ENCODE measurements at regions not wholly inside any gene's neighbourhood (a gene's known extent, or its start where the extent isn't known, plus 50 kb on each side); places are given as distances from the start of the nearest gene placed in this dataset.
A peak's percentile ranks its signal among the peaks of the same experiment; 100 is the strongest.

- no peak for DNase-seq
- intact Hi-C loops (cut with micrococcal nuclease), result no loop called here
- no peak for ATAC-seq
Measured at GRCh38 chr11:120021391-120021953, 116.4 kb downstream of the TRIM29 start.

GRCh38 chr11:120020981-120021380 is 116.9 kb downstream of the TRIM29 start:
- intact Hi-C loops (cut with micrococcal nuclease), result no loop called here

GRCh38 chr11:120020486-120020885 is 117.4 kb downstream of the TRIM29 start:
- ATAC-seq, result no peak
- no peak for DNase-seq
- intact Hi-C loops (cut with micrococcal nuclease), result no loop called here

More at GRCh38 chr11:120020981-120021380, 116.9 kb downstream of the TRIM29 start:
- DNase-seq (no peak), ATAC-seq (no peak)

- no peak for ATAC-seq
- intact Hi-C loops (cut with micrococcal nuclease), result no loop called here
- no peak for DNase-seq
Measured at GRCh38 chr11:120019191-120019590, 118.7 kb downstream of the TRIM29 start.

GRCh38 chr11:120017582-120018150 is 120.2 kb downstream of the TRIM29 start:
- DNase-seq (no peak), ATAC-seq (no peak)
- intact Hi-C loops (cut with micrococcal nuclease), result no loop called here

- ATAC-seq (peak; percentile 91), DNase-seq (peak; percentile 70)
- intact Hi-C loops (cut with micrococcal nuclease), result no loop called here
Measured at GRCh38 chr11:120013325-120014250, 124.3 kb downstream of the TRIM29 start.

GRCh38 chr11:120012245-120012644 is 125.7 kb downstream of the TRIM29 start:
- DNase-seq, result no peak
- intact Hi-C loops (cut with micrococcal nuclease), result no loop called here
- no peak for ATAC-seq

GRCh38 chr11:120011836-120012235 is 126.1 kb downstream of the TRIM29 start:
- intact Hi-C loops (cut with micrococcal nuclease), result no loop called here
- ATAC-seq (no peak), DNase-seq (no peak)

- no peak for DNase-seq
- intact Hi-C loops (cut with micrococcal nuclease), result no loop called here
- ATAC-seq, result no peak
Measured at GRCh38 chr11:120010775-120011174, 127.1 kb downstream of the TRIM29 start.

GRCh38 chr11:120009938-120010337 is 128.0 kb downstream of the TRIM29 start:
- intact Hi-C loops (cut with micrococcal nuclease), result no loop called here
- DNase-seq (no peak), ATAC-seq (peak; percentile 32)

DNA sequence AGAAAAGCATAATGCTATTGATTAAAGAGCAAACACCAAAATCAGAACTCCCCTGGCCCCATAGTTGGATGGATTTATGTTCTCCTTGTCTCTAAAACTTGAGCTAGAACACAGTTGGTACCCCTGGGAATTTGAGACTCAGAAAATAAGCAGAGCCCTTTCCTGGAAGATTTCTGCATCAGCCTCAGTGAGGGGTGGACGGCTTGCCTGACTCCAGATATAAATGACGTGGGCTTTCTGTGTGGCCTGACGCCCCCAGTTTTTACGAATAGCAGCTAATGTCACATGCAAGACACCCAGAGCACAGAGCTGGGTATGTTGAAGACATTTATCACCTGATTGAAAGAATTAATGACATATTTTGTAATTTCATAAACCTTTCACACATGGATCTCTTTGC is 130.8 kb downstream of the TRIM29 start:
- ATAC-seq, result no peak
- intact Hi-C loops (cut with micrococcal nuclease), result no loop called here
- no peak for DNase-seq

- ATAC-seq (no peak), DNase-seq (no peak)
- intact Hi-C loops (cut with micrococcal nuclease), result no loop called here
Measured at GRCh38 chr11:120004723-120005122, 133.2 kb downstream of the TRIM29 start.

- DNase-seq, result no peak
- no peak for ATAC-seq
- intact Hi-C loops (cut with micrococcal nuclease), result no loop called here
Measured at GRCh38 chr11:120001178-120002090, 136.5 kb downstream of the TRIM29 start.

GRCh38 chr11:119999220-119999619 is 138.7 kb downstream of the TRIM29 start:
- intact Hi-C loops (cut with micrococcal nuclease), result no loop called here
- DNase-seq, result no peak
- ATAC-seq, result no peak

GRCh38 chr11:119996556-119996955 is 141.4 kb downstream of the TRIM29 start:
- intact Hi-C loops (cut with micrococcal nuclease), result no loop called here
- ATAC-seq (no peak), DNase-seq (no peak)

- ATAC-seq (no peak), DNase-seq (no peak)
- intact Hi-C loops (cut with micrococcal nuclease), result no loop called here
Measured at GRCh38 chr11:119995730-119996491, 142.0 kb downstream of the TRIM29 start.

- DNase-seq (no peak), ATAC-seq (peak; percentile 33)
- intact Hi-C loops (cut with micrococcal nuclease), result no loop called here
Measured at GRCh38 chr11:119993722-119994121, 144.2 kb downstream of the TRIM29 start.

DNA sequence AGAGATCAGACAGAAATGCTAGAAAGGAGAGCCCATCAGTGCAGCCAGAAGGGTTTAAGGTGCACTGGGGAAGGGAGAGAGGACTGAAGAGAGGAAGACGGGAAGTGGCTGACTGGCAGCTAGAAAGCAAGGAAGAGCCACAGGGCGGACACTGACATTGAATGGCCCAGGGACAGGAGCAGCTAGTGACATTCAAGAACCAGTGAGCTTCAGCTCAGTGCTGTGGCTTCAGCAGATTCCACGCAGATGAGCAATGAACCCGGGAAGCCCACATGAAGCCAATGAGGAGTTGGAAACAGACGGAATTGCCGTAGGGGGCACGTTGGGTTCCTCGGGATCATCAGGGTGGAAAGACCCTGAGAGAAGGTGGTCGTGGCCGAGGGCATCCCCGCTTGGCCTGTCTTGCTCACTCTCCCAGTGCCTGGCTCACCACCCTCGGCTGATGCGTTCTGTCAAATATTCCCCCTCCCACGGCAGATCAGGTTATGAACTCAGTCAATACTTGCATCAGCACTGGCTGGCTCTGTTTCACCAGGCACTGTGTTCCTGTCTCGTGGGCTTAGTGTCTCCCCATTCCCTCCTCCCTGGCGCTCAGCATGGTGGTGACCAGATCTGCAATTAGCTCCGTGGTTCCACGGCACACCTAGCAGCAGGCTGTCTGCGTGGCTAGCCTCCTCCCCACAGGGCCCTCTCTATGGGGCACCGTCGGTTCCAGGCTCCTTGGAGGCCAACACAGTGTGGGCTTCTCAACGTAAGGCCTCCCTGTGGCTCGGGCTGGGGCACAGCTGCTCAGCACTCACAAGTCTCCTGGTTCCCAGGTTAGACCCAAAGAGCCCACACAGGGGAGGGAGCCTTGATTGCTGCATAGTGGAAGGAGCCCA is 145.5 kb downstream of the TRIM29 start:
- DNase-seq, result no peak
- intact Hi-C loops (cut with micrococcal nuclease), result no loop called here
- ATAC-seq, result no peak

All from left ventricle myocardium superior (tissue), 1 donor.